ENCODE measurements at regions not wholly inside any gene's neighbourhood (a gene's known extent, or its start where the extent isn't known, plus 50 kb on each side); places are given as distances from the start of the nearest gene placed in this dataset.

DNA sequence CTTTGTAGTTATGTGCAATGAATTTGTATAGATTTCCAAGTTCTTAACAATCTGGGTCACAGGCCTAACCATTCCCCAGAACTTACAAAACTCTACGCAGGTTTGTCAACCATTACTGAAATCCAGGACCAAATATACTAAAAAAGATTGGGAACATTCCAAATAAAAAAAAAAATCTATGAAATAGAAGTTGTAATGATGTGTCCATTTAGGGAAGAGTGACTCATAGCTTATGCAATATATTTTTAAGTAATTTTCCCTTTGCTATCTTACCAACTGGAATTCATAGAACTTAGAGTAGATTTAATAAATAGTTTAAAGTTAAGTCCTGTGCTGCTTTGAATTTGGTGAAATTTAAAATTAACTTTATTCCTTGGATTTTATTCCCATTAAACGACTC lies 393.2 kb downstream of the PMP22 start:
- H3K4me3 ChIP-seq (ENCODE audit: low read depth, low read length) = no peak overlapping the region
- no peak for DNase-seq (ENCODE audit: low read depth)
- TF ChIP-seq, protein P1, sequence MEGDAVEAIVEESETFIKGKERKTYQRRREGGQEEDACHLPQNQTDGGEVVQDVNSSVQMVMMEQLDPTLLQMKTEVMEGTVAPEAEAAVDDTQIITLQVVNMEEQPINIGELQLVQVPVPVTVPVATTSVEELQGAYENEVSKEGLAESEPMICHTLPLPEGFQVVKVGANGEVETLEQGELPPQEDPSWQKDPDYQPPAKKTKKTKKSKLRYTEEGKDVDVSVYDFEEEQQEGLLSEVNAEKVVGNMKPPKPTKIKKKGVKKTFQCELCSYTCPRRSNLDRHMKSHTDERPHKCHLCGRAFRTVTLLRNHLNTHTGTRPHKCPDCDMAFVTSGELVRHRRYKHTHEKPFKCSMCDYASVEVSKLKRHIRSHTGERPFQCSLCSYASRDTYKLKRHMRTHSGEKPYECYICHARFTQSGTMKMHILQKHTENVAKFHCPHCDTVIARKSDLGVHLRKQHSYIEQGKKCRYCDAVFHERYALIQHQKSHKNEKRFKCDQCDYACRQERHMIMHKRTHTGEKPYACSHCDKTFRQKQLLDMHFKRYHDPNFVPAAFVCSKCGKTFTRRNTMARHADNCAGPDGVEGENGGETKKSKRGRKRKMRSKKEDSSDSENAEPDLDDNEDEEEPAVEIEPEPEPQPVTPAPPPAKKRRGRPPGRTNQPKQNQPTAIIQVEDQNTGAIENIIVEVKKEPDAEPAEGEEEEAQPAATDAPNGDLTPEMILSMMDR (IDR thresholded peaks at IDR 0.05; ENCODE audit: low read depth, low read length, missing control alignments) = no peak

DNA sequence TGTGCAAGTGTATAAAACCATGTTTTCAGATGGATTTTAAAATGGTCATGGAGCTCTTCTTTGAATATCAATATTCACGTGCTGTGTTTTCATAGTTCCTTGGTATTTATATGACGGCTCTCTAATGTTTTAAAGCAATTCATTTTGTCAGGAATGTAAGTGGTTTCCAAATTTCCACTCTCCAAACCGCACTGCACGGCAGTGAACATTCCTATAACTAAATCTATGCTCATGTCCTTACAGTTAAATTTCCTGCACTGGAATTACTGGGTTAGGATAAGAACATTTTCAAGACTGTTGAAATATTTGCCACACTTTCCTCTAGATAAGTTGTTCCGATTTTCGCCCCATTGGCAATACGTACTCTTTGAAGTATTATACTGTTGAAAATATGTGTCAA lies 398.9 kb downstream of the PMP22 start:
- no peak overlapping the region for H3K4me3 ChIP-seq (ENCODE audit: low read depth, low read length)
- DNase-seq (ENCODE audit: low read depth) = no peak
- TF ChIP-seq, protein P1 (IDR thresholded peaks at IDR 0.05; ENCODE audit: low read depth, low read length, missing control alignments) = no peak

DNA sequence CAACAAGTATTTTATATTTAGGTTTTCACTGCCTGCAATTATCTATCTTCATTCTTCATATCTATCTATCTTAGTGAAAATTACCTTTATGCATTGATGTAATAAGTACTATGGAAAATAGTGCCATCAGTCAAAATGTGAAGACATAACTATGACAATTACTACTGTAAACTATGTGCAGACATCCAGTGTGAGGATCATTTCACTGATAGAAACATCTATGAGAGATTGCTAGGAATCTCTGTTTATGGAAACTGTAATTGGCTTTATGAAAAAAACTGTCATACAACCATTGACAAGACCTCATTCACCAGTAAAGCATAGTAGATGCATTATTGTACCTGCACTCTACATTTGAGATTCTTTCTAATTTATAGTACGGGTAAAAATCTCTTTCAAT lies 401.0 kb downstream of the PMP22 start:
- TF ChIP-seq, protein P1 (IDR thresholded peaks at IDR 0.05; ENCODE audit: low read depth, low read length, missing control alignments) = no peak
- DNase-seq (ENCODE audit: low read depth) = no peak
- H3K4me3 ChIP-seq (ENCODE audit: low read depth, low read length) = no peak overlapping the region

DNA sequence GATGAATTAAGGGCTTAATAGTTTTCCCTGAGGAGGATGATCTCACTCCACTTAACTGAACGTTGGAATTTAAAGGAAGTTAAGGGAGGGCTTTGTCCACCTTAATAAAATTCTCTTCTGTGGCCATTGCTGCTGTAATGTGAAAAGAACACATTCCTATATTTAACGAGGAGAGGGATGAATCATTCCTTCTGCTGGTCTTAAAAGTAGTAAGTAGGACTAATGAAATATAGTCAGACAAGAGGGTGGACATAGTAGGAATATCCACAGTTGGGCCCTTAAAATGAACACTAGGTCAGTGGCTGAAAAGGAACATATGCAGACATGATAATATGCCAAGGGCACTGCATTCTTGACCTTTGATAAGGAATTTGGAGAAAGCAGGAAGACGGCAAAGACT lies 405.6 kb downstream of the PMP22 start:
- no peak for DNase-seq (ENCODE audit: low read depth)
- H3K4me3 ChIP-seq (ENCODE audit: low read depth, low read length) = no peak overlapping the region
- TF ChIP-seq, protein P1 (IDR thresholded peaks at IDR 0.05; ENCODE audit: low read depth, low read length, missing control alignments) = no peak

DNA sequence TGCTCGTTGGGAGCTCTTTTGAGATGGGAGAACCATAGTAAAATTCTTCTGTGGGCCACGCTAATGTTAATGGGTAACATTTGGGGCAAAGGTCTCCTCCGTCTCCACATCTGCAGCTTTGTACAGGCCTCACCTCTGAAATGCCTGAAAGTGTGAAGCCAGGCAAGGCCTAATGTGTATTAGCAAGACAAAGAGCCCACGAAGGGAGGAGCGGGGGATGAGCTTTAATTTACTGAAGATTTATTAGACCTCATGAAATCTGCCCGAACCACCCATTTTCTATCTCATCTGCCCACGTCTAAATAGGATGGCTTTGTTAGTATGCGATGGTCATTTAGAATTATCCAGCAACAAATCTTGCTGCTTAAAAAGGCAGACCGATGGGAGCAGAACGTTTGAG lies 408.9 kb downstream of the PMP22 start:
- DNase-seq (ENCODE audit: low read depth) = no peak
- TF ChIP-seq, protein P1 (IDR thresholded peaks at IDR 0.05; ENCODE audit: low read depth, low read length, missing control alignments) = no peak
- H3K4me3 ChIP-seq (ENCODE audit: low read depth, low read length) = no peak overlapping the region

DNA sequence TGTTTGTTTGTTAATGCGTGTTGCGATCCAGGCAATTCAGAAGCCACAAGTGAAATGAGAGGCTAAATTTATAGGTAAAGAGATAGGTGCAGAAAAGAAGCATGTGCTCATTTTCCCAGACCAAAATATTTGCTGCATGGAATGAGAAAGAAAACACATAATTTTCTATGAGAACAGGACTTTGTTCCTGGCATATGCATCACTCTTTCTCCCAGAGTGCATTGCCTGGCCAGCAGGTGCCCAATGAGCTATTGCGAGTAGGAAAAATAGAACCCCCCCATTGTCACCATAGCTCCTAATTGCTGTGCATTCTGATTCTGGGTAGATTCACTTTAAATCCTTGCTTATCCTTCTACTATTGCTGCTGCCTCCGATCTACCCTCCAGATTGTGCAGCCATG lies 410.4 kb downstream of the PMP22 start:
- TF ChIP-seq, protein P1 (IDR thresholded peaks at IDR 0.05; ENCODE audit: low read depth, low read length, missing control alignments) = no peak
- DNase-seq (ENCODE audit: low read depth) = no peak
- H3K4me3 ChIP-seq (ENCODE audit: low read depth, low read length) = no peak overlapping the region

DNA sequence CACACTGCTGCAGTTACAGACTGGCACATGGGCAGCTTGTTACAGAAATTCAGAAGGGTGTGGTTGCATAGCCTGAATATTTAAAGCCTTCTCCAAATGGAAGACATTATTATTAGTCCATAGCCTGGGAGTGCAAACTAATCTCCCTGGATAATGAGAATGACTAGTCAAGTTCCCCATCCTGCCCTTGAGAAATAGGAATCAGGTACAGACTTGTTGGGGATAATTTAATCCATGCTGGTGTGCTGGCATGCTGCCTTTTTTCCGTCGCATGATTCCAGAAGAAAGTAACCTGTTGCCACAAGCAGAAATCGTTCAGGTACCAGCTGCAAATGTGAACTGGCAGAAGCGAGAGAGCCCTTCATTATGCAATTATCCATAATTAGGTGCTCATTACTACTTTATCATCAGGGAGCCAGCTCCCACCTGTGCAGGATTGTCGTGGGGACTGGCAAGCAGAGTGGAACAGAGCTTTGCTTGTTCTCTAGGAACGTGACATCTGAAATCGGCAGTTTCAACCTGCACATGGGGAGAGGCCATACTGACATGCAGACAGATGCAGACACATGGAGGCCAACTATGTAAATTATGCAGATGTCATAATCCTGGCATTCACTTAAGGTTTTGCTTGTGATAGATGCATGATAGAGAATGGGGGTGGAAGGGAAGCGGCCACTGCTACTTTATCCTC lies 419.4 kb downstream of the PMP22 start:
- TF ChIP-seq, protein P1 (IDR thresholded peaks at IDR 0.05; ENCODE audit: low read depth, low read length, missing control alignments) = no peak
- no peak for DNase-seq (ENCODE audit: low read depth)
- H3K4me3 ChIP-seq (ENCODE audit: low read depth, low read length) = no peak overlapping the region

All from GM12864 (cell line).